Endothelial cell (in vitro differentiated cells): ENCODE measurements at regions not wholly inside any gene's neighbourhood (a gene's known extent, or its start where the extent isn't known, plus 50 kb on each side); places are given as distances from the start of the nearest gene placed in this dataset.
"Not testable (repeated sequence)": the region's sequence is repeated elsewhere in the genome, so short reads cannot be mapped to it uniquely, and the experiment has no call there.

ENCODE experiments used
- DNase-seq: peaks from one replicate; pipeline ENCODE4 v3.0.0; 2021; ENCODE audit warnings: low spot score
- H3K27ac Mint-ChIP-seq: one replicate; pipeline ENCODE4 v1.8.0; 2021; ENCODE audit warnings: mixed read lengths, inconsistent platforms; ENCODE audit not compliant: unreplicated experiment
- H3K27me3 Mint-ChIP-seq: one replicate; pipeline ENCODE4 v1.8.0; 2021; ENCODE audit warnings: mild to moderate bottlenecking, moderate library complexity, mixed read lengths, inconsistent platforms; ENCODE audit not compliant: unreplicated experiment
- H3K36me3 Mint-ChIP-seq: one replicate; pipeline ENCODE4 v1.8.0; 2021; ENCODE audit warnings: mild to moderate bottlenecking, low read depth, mixed read lengths, inconsistent platforms; ENCODE audit not compliant: unreplicated experiment
- H3K4me1 Mint-ChIP-seq: one replicate; pipeline ENCODE4 v1.8.0; 2021; ENCODE audit warnings: mild to moderate bottlenecking, mixed read lengths, inconsistent platforms; ENCODE audit not compliant: unreplicated experiment
- H3K4me3 Mint-ChIP-seq: one replicate; pipeline ENCODE4 v1.8.0; 2021; ENCODE audit warnings: mild to moderate bottlenecking, mixed read lengths, inconsistent platforms; ENCODE audit not compliant: unreplicated experiment
- H3K9me3 Mint-ChIP-seq: one replicate; pipeline ENCODE4 v1.8.0; 2021; ENCODE audit warnings: mixed read lengths, inconsistent platforms; ENCODE audit not compliant: unreplicated experiment
- TF ChIP-seq, protein P1 (sequence below): fragments of 200-600 bp; sonication (generic); IDR thresholded peaks from one replicate; pipeline ENCODE4 v1.5.0; 2021; ENCODE audit warnings: antibody characterized with exemption; ENCODE audit not compliant: unreplicated experiment

DNA sequence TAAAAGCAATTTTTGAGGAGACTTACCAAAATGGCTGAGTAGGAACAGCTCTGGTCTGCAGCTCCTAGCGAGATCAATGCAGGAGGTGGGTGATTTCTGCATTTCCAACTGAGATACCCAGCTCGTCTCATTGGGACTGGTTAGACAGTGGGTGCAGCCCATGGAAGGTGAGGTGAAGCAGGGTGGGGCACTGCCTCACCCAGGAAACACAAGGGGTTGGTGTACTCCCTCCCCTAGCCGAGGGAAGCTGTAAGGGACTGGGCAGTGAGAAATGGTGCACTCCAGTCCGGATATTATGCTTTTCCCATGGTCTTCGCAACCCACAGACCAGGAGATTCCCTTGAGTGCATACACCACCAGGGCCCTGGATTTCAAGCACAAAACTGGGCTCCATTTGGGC lies 419.0 kb downstream of the NUP35 start:
- H3K27ac Mint-ChIP-seq = no peak overlapping the region
- peaks cover 6% of the 10 kb centered on the region for H3K27me3 Mint-ChIP-seq
- DNase-seq = no peak
- H3K4me1 Mint-ChIP-seq = no peaks in the 10 kb centered on the region
- no peaks in the 10 kb centered on the region for H3K9me3 Mint-ChIP-seq
- peaks cover 8% of the 10 kb centered on the region for H3K36me3 Mint-ChIP-seq
- TF ChIP-seq, protein P1, sequence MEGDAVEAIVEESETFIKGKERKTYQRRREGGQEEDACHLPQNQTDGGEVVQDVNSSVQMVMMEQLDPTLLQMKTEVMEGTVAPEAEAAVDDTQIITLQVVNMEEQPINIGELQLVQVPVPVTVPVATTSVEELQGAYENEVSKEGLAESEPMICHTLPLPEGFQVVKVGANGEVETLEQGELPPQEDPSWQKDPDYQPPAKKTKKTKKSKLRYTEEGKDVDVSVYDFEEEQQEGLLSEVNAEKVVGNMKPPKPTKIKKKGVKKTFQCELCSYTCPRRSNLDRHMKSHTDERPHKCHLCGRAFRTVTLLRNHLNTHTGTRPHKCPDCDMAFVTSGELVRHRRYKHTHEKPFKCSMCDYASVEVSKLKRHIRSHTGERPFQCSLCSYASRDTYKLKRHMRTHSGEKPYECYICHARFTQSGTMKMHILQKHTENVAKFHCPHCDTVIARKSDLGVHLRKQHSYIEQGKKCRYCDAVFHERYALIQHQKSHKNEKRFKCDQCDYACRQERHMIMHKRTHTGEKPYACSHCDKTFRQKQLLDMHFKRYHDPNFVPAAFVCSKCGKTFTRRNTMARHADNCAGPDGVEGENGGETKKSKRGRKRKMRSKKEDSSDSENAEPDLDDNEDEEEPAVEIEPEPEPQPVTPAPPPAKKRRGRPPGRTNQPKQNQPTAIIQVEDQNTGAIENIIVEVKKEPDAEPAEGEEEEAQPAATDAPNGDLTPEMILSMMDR = no peak
- no peak overlapping the region for H3K4me3 Mint-ChIP-seq

- TF ChIP-seq, protein P1 = no peak
- peaks cover 8% of the 10 kb centered on the region for H3K36me3 Mint-ChIP-seq
- H3K4me3 Mint-ChIP-seq = no peak overlapping the region
- H3K4me1 Mint-ChIP-seq = no peaks in the 10 kb centered on the region
- peaks cover 6% of the 10 kb centered on the region for H3K27me3 Mint-ChIP-seq
- DNase-seq = no peak
- H3K9me3 Mint-ChIP-seq = no peaks in the 10 kb centered on the region
- no peak overlapping the region for H3K27ac Mint-ChIP-seq
Observed at GRCh38 chr2:183543731-183544130, 419.5 kb downstream of the NUP35 start.

- not testable (repeated sequence) for H3K4me3 Mint-ChIP-seq, H3K4me1 Mint-ChIP-seq, H3K9me3 Mint-ChIP-seq, DNase-seq, H3K36me3 Mint-ChIP-seq, H3K27ac Mint-ChIP-seq, H3K27me3 Mint-ChIP-seq
Observed at GRCh38 chr2:183546560-183547350, 422.5 kb downstream of the NUP35 start.

DNA sequence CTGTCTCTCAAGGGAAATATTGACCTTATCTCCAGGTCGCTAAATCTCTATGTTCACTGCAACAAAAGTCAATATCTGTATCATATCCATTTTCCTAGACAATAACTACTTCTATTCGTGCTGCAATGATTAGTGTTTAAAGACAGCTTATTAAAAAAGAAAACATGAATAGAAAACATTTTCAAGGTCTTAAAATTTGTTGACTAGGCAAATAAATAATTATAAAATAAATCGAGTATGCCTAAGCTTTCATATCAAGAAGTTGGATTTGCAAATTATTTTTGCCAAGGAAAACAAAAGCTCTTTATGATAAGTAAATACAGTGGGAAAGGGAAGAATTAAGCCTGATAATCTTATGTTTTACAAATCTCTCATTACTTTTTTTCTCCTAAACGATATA lies 428.5 kb downstream of the NUP35 start:
- DNase-seq = no peak

DNA sequence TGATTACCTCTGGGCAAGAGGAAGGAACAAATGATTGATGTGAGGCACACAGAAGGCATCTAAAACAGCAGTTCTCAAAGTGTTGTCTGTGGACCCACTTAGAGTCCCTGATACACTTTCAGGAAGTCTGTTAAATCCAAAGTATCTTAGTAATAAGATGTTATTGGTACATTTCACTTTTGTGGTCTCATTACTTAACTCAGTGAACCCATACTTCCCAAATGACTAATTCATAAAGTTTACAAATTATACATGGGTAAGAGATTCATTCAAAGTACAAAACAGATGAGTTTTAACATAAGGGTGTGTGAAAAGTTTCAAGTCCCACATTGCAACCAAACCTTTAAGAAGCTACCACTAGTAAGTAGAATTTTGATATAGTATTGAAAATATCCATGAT lies 440.5 kb downstream of the NUP35 start:
- no peaks in the 10 kb centered on the region for H3K9me3 Mint-ChIP-seq
- H3K27ac Mint-ChIP-seq = no peak overlapping the region
- no peaks in the 10 kb centered on the region for H3K27me3 Mint-ChIP-seq
- TF ChIP-seq, protein P1 = no peak
- DNase-seq = no peak
- H3K4me3 Mint-ChIP-seq = no peak overlapping the region
- no peaks in the 10 kb centered on the region for H3K4me1 Mint-ChIP-seq
- H3K36me3 Mint-ChIP-seq = no peaks in the 10 kb centered on the region

More for the DNA sequence above, 428.5 kb downstream of the NUP35 start:
- no peak overlapping the region for H3K27ac Mint-ChIP-seq
- TF ChIP-seq, protein P1 = no peak
- H3K27me3 Mint-ChIP-seq = no peaks in the 10 kb centered on the region
- H3K36me3 Mint-ChIP-seq = no peaks in the 10 kb centered on the region
- no peaks in the 10 kb centered on the region for H3K4me1 Mint-ChIP-seq
- no peaks in the 10 kb centered on the region for H3K9me3 Mint-ChIP-seq
- no peak overlapping the region for H3K4me3 Mint-ChIP-seq
